SK-N-SH treated with all-trans-retinoic acid at 6 μM for 48 hours (cell line): ENCODE measurements at regions not wholly inside any gene's neighbourhood (a gene's known extent, or its start where the extent isn't known, plus 50 kb on each side); places are given as distances from the start of the nearest gene placed in this dataset.

Source experiments
- ATAC-seq: fragments of 200-7000 bp; cut with Tn5 transposase; 3 replicates; pipeline ENCODE4 v1.9.1; 2020; ENCODE audit warnings: mild to moderate bottlenecking, moderate library complexity
- ARNTL ChIP-seq: fragments of 450-650 bp; formaldehyde crosslinking; IDR thresholded peaks from 2 replicates; pipeline ENCODE4 v1.5.0; 2020; ENCODE audit warnings: low read depth, mild to moderate bottlenecking, moderate library complexity, borderline replicate concordance
- BACH2 ChIP-seq: fragments of 250-450 bp; sonication (Bioruptor Pico); IDR thresholded peaks from 2 replicates; pipeline ENCODE4 v1.9.0; 2021; ENCODE audit warnings: mild to moderate bottlenecking, borderline replicate concordance
- ESRRG ChIP-seq: fragments of 250-450 bp; sonication (Bioruptor Pico); IDR thresholded peaks from 2 replicates; pipeline ENCODE4 v1.6.1; 2021; ENCODE audit warnings: mild to moderate bottlenecking
- GLIS3 ChIP-seq: fragments of 250-450 bp; sonication (Bioruptor Pico); IDR thresholded peaks from 2 replicates; pipeline ENCODE4 v1.5.0; 2020; ENCODE audit warnings: mild to moderate bottlenecking, moderate library complexity
- ISL1 ChIP-seq: fragments of 250-450 bp; sonication (Bioruptor Pico); IDR thresholded peaks from 2 replicates; pipeline ENCODE4 v2.1.2; 2022; ENCODE audit warnings: mild to moderate bottlenecking, moderate library complexity
- OSR1 ChIP-seq: fragments of 250-450 bp; sonication (Bioruptor Pico); IDR thresholded peaks from 2 replicates; pipeline ENCODE4 v1.8.0; 2022; ENCODE audit warnings: moderate library complexity, mild to moderate bottlenecking, inconsistent platforms
- PATZ1 ChIP-seq: fragments of 250-450 bp; sonication (Bioruptor Pico); IDR thresholded peaks from 2 replicates; pipeline ENCODE4 v1.8.0; 2020; ENCODE audit warnings: mild to moderate bottlenecking, moderate library complexity, borderline replicate concordance
- PPARA ChIP-seq: fragments of 250-450 bp; sonication (Bioruptor Pico); IDR thresholded peaks from 2 replicates; pipeline ENCODE4 v1.5.0; 2020; ENCODE audit warnings: mild to moderate bottlenecking, borderline replicate concordance
- RARB ChIP-seq: fragments of 250-450 bp; sonication (Bioruptor Pico); IDR thresholded peaks from 2 replicates; pipeline ENCODE4 v1.8.0; 2021; ENCODE audit warnings: mild to moderate bottlenecking, moderate library complexity
- SNAI2 ChIP-seq: fragments of 250-450 bp; sonication (Bioruptor Pico); IDR thresholded peaks from 2 replicates; pipeline ENCODE4 v1.5.0; 2020; ENCODE audit warnings: mild to moderate bottlenecking, moderate library complexity
- TCF4 ChIP-seq: fragments of 250-450 bp; sonication (Bioruptor Pico); IDR thresholded peaks from 2 replicates; pipeline ENCODE4 v1.8.0; 2021; ENCODE audit warnings: mild to moderate bottlenecking, moderate library complexity, borderline replicate concordance
- TOX ChIP-seq: fragments of 250-450 bp; sonication (Bioruptor Pico); IDR thresholded peaks from 2 replicates; pipeline ENCODE4 v1.8.0; 2021; ENCODE audit warnings: mild to moderate bottlenecking, moderate library complexity, borderline replicate concordance
- TSHZ2 ChIP-seq: fragments of 250-450 bp; sonication (Bioruptor Pico); IDR thresholded peaks from 2 replicates; pipeline ENCODE4 v1.5.0; 2020; ENCODE audit warnings: mild to moderate bottlenecking, moderate library complexity
- ZC3H10 ChIP-seq: fragments of 250-450 bp; sonication (Bioruptor Pico); IDR thresholded peaks from 2 replicates; pipeline ENCODE4 v1.5.1; 2021; ENCODE audit warnings: mild to moderate bottlenecking, moderate library complexity
- ZFP3 ChIP-seq: fragments of 250-450 bp; sonication (Bioruptor Pico); IDR thresholded peaks from 2 replicates; pipeline ENCODE4 v1.5.0; 2020; ENCODE audit warnings: mild to moderate bottlenecking, moderate library complexity
- ZFP30 ChIP-seq: fragments of 450-650 bp; formaldehyde crosslinking; IDR thresholded peaks from 2 replicates; pipeline ENCODE4 v1.5.0; 2022; ENCODE audit warnings: mild to moderate bottlenecking, moderate library complexity
- ZNF565 ChIP-seq: fragments of 450-650 bp; formaldehyde crosslinking; conservative IDR thresholded peaks from 2 replicates; pipeline ENCODE4 v1.5.0; 2020; ENCODE audit warnings: low read depth, mild to moderate bottlenecking, moderate library complexity
- ZNF70 ChIP-seq: fragments of 450-650 bp; formaldehyde crosslinking; IDR thresholded peaks from 2 replicates; pipeline ENCODE4 v1.5.0; 2020; ENCODE audit warnings: mild to moderate bottlenecking, moderate library complexity
- ZNF8 ChIP-seq: fragments of 450-650 bp; formaldehyde crosslinking; IDR thresholded peaks from 2 replicates; pipeline ENCODE4 v1.5.0; 2020; ENCODE audit warnings: mild to moderate bottlenecking, moderate library complexity
- TF ChIP-seq, protein P1 (sequence below): fragments of 250-450 bp; sonication (Bioruptor Pico); IDR thresholded peaks from 2 replicates; pipeline ENCODE4 v1.8.0; 2021; ENCODE audit warnings: low read depth, mild to moderate bottlenecking, moderate library complexity, borderline replicate concordance
- TF ChIP-seq, protein P2 (sequence below): fragments of 250-450 bp; sonication (Bioruptor Pico); IDR thresholded peaks from 2 replicates; pipeline ENCODE4 v1.5.1; 2020; ENCODE audit warnings: low read depth, mild to moderate bottlenecking, moderate library complexity

DNA sequence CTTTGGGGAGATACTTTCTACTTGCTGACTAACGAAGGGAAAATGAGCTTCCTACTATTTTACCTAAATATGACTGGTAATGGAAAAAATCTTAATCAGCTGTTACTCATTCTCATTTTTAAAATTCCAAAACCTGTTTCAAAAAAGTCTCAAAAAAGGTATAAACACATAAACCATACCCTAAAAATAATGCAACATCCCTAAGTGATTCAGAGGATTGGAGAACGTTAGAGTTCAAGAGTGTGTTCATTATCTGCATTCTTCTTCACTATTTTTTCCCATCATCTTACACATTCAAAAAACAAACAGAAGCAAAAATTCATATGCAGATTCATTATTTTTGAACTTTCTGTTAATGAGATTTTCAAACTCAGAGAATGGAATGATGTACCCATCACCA, 150.4 kb upstream of the GNAI1 start:
- TF ChIP-seq PPARA (CRISPR knock-in tag): no peak
- no peak for TF ChIP-seq OSR1 (CRISPR knock-in tag)
- no peak for TF ChIP-seq ZNF70
- no peak for TF ChIP-seq SNAI2 (CRISPR knock-in tag)
- TF ChIP-seq TOX (CRISPR knock-in tag): no peak
- TF ChIP-seq PATZ1 (CRISPR knock-in tag): no peak
- no peak for TF ChIP-seq ESRRG
- TF ChIP-seq RARB (CRISPR knock-in tag): no peak
- no peak for TF ChIP-seq BACH2 (CRISPR knock-in tag)
- TF ChIP-seq ZFP3: no peak
- TF ChIP-seq, protein P1, sequence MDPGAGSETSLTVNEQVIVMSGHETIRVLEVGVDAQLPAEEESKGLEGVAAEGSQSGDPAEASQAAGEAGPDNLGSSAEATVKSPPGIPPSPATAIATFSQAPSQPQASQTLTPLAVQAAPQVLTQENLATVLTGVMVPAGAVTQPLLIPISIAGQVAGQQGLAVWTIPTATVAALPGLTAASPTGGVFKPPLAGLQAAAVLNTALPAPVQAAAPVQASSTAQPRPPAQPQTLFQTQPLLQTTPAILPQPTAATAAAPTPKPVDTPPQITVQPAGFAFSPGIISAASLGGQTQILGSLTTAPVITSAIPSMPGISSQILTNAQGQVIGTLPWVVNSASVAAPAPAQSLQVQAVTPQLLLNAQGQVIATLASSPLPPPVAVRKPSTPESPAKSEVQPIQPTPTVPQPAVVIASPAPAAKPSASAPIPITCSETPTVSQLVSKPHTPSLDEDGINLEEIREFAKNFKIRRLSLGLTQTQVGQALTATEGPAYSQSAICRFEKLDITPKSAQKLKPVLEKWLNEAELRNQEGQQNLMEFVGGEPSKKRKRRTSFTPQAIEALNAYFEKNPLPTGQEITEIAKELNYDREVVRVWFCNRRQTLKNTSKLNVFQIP (CRISPR knock-in tag): no peak
- TF ChIP-seq ZFP30: no peak
- no peak for TF ChIP-seq TSHZ2 (CRISPR knock-in tag)
- TF ChIP-seq ISL1 (CRISPR knock-in tag): no peak
- peak; percentile 21; the same call in 2 of the 3 replicates for ATAC-seq

GRCh38 chr7:79982141-79982770, 152.4 kb upstream of the GNAI1 start:
- TF ChIP-seq ZNF565 (CRISPR knock-in tag) (no peak), ZFP3 (no peak), ARNTL (CRISPR knock-in tag) (no peak), TSHZ2 (CRISPR knock-in tag) (no peak), ZNF8 (CRISPR knock-in tag) (no peak), GLIS3 (CRISPR knock-in tag) (no peak), ZNF70 (no peak), TCF4 (CRISPR knock-in tag) (peak; percentile 86), ISL1 (CRISPR knock-in tag) (no peak)
- ATAC-seq: peak; percentile 82

- no peak for ATAC-seq
- no peak for TF ChIP-seq PPARA (CRISPR knock-in tag)
- TF ChIP-seq TOX (CRISPR knock-in tag): no peak
- TF ChIP-seq ISL1 (CRISPR knock-in tag): peak; percentile 35; the same call in 1 of the 2 replicates
Observed at GRCh38 chr7:79980376-79980775, 154.3 kb upstream of the GNAI1 start.

GRCh38 chr7:79979437-79979836, 155.2 kb upstream of the GNAI1 start:
- no peak for ATAC-seq
- TF ChIP-seq TOX (CRISPR knock-in tag) (no peak), ZFP3 (no peak), TCF4 (CRISPR knock-in tag) (no peak), ISL1 (CRISPR knock-in tag) (no peak), ZC3H10 (CRISPR knock-in tag) (no peak), SNAI2 (CRISPR knock-in tag) (no peak), ZNF70 (no peak)
- TF ChIP-seq, protein P2, sequence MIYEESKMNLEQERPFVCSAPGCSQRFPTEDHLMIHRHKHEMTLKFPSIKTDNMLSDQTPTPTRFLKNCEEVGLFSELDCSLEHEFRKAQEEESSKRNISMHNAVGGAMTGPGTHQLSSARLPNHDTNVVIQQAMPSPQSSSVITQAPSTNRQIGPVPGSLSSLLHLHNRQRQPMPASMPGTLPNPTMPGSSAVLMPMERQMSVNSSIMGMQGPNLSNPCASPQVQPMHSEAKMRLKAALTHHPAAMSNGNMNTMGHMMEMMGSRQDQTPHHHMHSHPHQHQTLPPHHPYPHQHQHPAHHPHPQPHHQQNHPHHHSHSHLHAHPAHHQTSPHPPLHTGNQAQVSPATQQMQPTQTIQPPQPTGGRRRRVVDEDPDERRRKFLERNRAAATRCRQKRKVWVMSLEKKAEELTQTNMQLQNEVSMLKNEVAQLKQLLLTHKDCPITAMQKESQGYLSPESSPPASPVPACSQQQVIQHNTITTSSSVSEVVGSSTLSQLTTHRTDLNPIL (CRISPR knock-in tag): no peak
- TF ChIP-seq, all 23 proteins: peak for 0
